ENCODE measurements at regions not wholly inside any gene's neighbourhood (a gene's known extent, or its start where the extent isn't known, plus 50 kb on each side); places are given as distances from the start of the nearest gene placed in this dataset.

DNA sequence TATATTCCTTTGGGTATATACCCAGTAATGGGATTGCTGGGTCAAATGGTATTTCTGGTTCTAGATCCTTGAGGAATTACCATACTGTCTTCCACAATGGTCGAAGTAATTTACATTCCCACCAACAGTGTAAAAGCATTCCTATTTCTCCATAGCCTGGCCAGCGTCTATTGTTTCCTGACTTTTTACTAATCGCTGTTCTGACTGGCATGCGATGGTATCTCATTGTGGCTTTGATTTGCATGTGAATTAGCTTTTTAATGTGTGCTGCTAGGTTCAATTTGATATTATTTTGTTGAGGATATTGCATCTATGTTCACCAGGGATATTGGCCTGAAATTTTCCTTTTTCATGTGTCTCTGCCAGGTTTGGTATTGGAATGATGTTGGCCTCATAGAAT lies 67.4 kb upstream of the VRK2 start:
- no peak for DNase-seq (ENCODE audit: extremely low spot score, unreplicated experiment)
- H3K27ac Mint-ChIP-seq (ENCODE audit: unreplicated experiment): no peak overlapping the region

DNA sequence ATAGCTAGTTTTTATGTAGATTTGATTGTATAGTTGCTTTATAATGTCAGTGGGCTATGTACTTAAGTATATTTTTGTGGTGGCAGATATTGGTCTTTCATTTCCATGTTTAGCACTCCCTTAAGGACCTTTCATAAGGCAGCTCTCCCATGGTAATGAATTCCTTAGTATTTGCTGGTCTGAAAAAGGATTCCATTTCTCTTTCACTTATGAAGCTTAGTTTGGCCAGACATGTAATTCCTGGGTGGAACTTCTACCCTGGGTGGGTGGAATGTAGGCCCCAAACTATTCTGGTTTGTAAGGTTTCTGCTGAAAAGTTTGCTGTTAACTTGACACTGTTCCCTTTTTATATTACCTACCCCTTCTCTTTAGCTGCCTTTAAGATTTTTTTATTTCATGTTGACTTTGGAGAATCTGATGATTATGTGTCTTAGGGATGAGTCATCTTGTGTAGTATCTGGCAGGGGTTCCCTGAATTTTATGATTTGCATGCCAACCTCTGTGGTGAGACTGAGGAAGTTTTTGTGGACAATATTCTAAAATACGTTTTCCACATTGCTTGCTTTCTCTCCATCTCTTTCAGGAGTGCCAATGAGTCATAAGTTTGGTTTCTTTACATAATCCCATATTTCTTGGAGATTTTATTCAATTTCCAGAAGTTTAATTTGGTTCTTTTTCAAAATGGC lies 65.4 kb upstream of the VRK2 start:
- peak overlapping the region; percentile 46 for H3K27ac Mint-ChIP-seq (ENCODE audit: unreplicated experiment)
- no peak for DNase-seq (ENCODE audit: extremely low spot score, unreplicated experiment)
- TF ChIP-seq, protein P1, sequence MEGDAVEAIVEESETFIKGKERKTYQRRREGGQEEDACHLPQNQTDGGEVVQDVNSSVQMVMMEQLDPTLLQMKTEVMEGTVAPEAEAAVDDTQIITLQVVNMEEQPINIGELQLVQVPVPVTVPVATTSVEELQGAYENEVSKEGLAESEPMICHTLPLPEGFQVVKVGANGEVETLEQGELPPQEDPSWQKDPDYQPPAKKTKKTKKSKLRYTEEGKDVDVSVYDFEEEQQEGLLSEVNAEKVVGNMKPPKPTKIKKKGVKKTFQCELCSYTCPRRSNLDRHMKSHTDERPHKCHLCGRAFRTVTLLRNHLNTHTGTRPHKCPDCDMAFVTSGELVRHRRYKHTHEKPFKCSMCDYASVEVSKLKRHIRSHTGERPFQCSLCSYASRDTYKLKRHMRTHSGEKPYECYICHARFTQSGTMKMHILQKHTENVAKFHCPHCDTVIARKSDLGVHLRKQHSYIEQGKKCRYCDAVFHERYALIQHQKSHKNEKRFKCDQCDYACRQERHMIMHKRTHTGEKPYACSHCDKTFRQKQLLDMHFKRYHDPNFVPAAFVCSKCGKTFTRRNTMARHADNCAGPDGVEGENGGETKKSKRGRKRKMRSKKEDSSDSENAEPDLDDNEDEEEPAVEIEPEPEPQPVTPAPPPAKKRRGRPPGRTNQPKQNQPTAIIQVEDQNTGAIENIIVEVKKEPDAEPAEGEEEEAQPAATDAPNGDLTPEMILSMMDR (IDR thresholded peaks at IDR 0.05): no peak
- H3K4me1 Mint-ChIP-seq (ENCODE audit: unreplicated experiment): peaks cover 26% of the 10 kb centered on the region
- H3K9me3 Mint-ChIP-seq (ENCODE audit: unreplicated experiment): peaks cover 8% of the 10 kb centered on the region
- H3K36me3 Mint-ChIP-seq (ENCODE audit: unreplicated experiment): peaks cover 3% of the 10 kb centered on the region
- peaks cover 9% of the 10 kb centered on the region for H3K27me3 Mint-ChIP-seq (ENCODE audit: unreplicated experiment)
- H3K4me3 Mint-ChIP-seq (ENCODE audit: unreplicated experiment): no peak overlapping the region

More for the DNA sequence above, 67.4 kb upstream of the VRK2 start:
- peaks cover 15% of the 10 kb centered on the region for H3K27me3 Mint-ChIP-seq (ENCODE audit: unreplicated experiment)
- peaks cover 3% of the 10 kb centered on the region for H3K36me3 Mint-ChIP-seq (ENCODE audit: unreplicated experiment)
- H3K4me1 Mint-ChIP-seq (ENCODE audit: unreplicated experiment): peaks cover 26% of the 10 kb centered on the region
- peaks cover 8% of the 10 kb centered on the region for H3K9me3 Mint-ChIP-seq (ENCODE audit: unreplicated experiment)
- TF ChIP-seq, protein P1 (IDR thresholded peaks at IDR 0.05): no peak
- no peak overlapping the region for H3K4me3 Mint-ChIP-seq (ENCODE audit: unreplicated experiment)

DNA sequence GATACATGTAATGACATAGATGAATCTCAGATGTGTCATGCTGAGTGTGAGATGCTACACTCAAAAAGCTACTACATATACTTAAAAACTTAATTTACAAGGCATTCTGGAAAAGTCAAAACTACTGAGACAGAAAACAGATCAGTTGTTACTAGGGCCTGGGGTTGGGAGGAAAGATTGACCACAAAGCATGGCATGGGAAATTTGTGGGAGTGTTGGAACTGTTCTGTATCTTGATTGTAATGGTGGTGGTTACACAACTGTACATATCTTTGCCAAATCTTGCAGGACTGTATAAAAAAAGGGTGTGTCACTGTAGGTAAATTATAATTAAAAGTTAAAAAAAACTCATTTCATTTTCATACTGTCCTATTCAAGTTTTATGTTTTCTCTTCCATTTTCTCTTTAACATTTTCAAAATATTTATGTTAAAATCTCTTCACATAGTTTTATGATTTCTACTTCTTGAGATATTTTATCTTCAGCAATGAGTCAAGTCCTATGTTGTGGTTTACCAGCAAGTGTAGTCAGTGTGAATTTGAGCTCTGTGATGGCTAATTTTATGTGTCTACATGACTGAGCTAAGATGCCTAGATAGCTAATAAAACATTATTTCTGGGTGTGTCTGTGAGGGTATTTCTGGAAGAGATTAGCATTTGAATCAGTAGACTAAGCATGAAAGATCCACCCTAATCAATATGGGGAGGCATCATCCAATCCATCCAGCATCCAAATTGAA lies 58.6 kb upstream of the VRK2 start:
- no peaks in the 10 kb centered on the region for H3K9me3 Mint-ChIP-seq (ENCODE audit: unreplicated experiment)
- no peak overlapping the region for H3K27ac Mint-ChIP-seq (ENCODE audit: unreplicated experiment)
- H3K4me3 Mint-ChIP-seq (ENCODE audit: unreplicated experiment): no peak overlapping the region
- no peaks in the 10 kb centered on the region for H3K4me1 Mint-ChIP-seq (ENCODE audit: unreplicated experiment)
- no peaks in the 10 kb centered on the region for H3K36me3 Mint-ChIP-seq (ENCODE audit: unreplicated experiment)
- TF ChIP-seq, protein P1 (IDR thresholded peaks at IDR 0.05): no peak
- DNase-seq (ENCODE audit: extremely low spot score, unreplicated experiment): no peak
- H3K27me3 Mint-ChIP-seq (ENCODE audit: unreplicated experiment): no peaks in the 10 kb centered on the region

DNA sequence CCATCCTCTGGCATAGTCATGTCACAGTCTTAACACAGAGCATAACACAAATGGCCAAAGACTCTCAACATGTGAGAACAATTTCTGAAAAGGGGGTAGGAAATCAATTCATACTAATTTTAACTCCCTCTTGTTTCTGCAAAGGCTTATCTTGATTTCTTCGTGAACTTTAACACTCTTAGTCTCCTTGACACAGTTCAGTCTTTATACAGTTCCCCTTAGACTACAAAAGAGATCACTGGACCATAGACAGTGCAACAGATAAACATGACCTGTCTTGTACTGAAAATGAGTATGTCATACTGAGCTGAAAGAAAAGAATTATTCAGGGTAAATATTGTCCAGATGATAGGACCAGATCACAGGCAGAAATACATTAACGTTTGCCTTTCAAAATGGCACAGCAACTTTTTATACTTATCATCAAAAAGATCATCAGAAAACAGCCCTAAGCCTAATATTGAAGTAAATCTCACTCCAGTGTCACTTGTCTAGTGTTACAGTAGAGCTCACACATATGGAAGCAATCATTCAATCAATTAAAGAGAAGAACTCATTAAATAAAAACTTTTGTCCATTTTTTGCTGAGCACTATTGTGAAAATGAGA lies 56.4 kb upstream of the VRK2 start:
- Mint-ChIP-seq H3K27ac (ENCODE audit: unreplicated experiment) (no peak overlapping the region), H3K4me1 (ENCODE audit: unreplicated experiment) (no peaks in the 10 kb centered on the region), H3K27me3 (ENCODE audit: unreplicated experiment) (no peaks in the 10 kb centered on the region), H3K9me3 (ENCODE audit: unreplicated experiment) (no peaks in the 10 kb centered on the region), H3K36me3 (ENCODE audit: unreplicated experiment) (no peaks in the 10 kb centered on the region), H3K4me3 (ENCODE audit: unreplicated experiment) (no peak overlapping the region)
- no peak for DNase-seq (ENCODE audit: extremely low spot score, unreplicated experiment)
- TF ChIP-seq, protein P1 (IDR thresholded peaks at IDR 0.05): no peak
